Breast epithelium (tissue), 3 donors: ENCODE measurements at regions not wholly inside any gene's neighbourhood (a gene's known extent, or its start where the extent isn't known, plus 50 kb on each side); places are given as distances from the start of the nearest gene placed in this dataset.

Experiments used
- POLR2A ChIP-seq: fragments of 450-650 bp; IDR thresholded peaks from one replicate; pipeline ENCODE4 v1.6.1; 2016; ENCODE audit warnings: antibody characterized with exemption, mild to moderate bottlenecking, moderate library complexity
- TF ChIP-seq, protein P1 (sequence below), 3 donors: fragments of 450-650 bp; IDR thresholded peaks; one replicate each; pipeline ENCODE4 v1.5.1; 2016 to 2017; ENCODE audit warnings: antibody characterized with exemption in 3 of 3, mild to moderate bottlenecking in 3 of 3, moderate library complexity in 3 of 3

DNA sequence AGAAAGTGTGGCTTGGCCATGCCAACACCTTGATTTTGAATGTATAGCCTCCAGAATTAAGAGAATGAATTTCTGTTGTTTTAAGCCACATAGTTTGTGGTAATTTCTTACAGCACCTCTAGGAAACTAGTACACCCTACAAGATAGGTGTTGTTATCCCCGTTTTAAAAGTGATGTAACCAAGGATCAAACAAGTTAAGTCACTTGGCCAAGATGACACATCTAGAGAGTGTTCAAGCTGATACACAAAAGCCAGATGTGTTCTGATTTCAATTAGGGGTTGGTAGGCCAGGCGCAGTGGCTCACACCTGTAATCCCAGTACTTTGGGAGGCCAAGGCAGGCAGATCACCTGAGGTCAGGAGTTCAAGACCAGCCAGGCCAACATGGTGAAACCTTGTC is 396.5 kb upstream of the SOX9 start:
- TF ChIP-seq, protein P1, sequence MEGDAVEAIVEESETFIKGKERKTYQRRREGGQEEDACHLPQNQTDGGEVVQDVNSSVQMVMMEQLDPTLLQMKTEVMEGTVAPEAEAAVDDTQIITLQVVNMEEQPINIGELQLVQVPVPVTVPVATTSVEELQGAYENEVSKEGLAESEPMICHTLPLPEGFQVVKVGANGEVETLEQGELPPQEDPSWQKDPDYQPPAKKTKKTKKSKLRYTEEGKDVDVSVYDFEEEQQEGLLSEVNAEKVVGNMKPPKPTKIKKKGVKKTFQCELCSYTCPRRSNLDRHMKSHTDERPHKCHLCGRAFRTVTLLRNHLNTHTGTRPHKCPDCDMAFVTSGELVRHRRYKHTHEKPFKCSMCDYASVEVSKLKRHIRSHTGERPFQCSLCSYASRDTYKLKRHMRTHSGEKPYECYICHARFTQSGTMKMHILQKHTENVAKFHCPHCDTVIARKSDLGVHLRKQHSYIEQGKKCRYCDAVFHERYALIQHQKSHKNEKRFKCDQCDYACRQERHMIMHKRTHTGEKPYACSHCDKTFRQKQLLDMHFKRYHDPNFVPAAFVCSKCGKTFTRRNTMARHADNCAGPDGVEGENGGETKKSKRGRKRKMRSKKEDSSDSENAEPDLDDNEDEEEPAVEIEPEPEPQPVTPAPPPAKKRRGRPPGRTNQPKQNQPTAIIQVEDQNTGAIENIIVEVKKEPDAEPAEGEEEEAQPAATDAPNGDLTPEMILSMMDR (IDR thresholded peaks at IDR 0.05): no peak
- no peak for TF ChIP-seq POLR2A
